GM12878 (cell line): ENCODE measurements at regions not wholly inside any gene's neighbourhood (a gene's known extent, or its start where the extent isn't known, plus 50 kb on each side); places are given as distances from the start of the nearest gene placed in this dataset.

Experiments used
- CEBPB ChIP-seq, 2 experiments: fragments of 150-350 bp in 1 of 2; IDR thresholded peaks; 2 replicates each; pipeline ENCODE4 v1.6.1; 2012 to 2014; ENCODE audit warnings: low read depth in 2 of 2, low read length in 2 of 2, borderline replicate concordance in 1 of 2, inconsistent platforms in 1 of 2
- CTCF ChIP-seq, 3 experiments: IDR thresholded peaks in 2 of 3; conservative IDR thresholded peaks in 1 of 3; 2 replicates each; pipeline ENCODE4 v1.5.1; 2011; ENCODE audit warnings: low read depth in 3 of 3, low read length in 3 of 3, mild to moderate bottlenecking in 3 of 3, control low read depth in 2 of 3, moderate library complexity in 2 of 3, inconsistent platforms in 1 of 3, mixed read lengths in 1 of 3; ENCODE audit not compliant: control insufficient read depth in 2 of 3, insufficient read depth in 1 of 3; ENCODE audit errors: extremely low read depth in 1 of 3
- EED ChIP-seq: sonication (generic); IDR thresholded peaks from 2 replicates; pipeline ENCODE4 v1.6.1; 2016; ENCODE audit warnings: antibody characterized with exemption, low read depth
- EZH2 ChIP-seq: IDR thresholded peaks from 2 replicates; pipeline ENCODE4 v1.6.1; 2012; ENCODE audit warnings: low read depth, mild to moderate bottlenecking, control low read depth, inconsistent platforms, low read length, borderline replicate concordance; ENCODE audit not compliant: control insufficient read depth
- NFYA ChIP-seq: IDR thresholded peaks from 2 replicates; pipeline ENCODE4 v1.6.1; 2011; ENCODE audit warnings: low read depth, mild to moderate bottlenecking, low read length, improper control_type of control experiment, borderline replicate concordance
- PKNOX1 ChIP-seq: fragments of 450-650 bp; IDR thresholded peaks from 2 replicates; pipeline ENCODE4 v1.6.1; 2016; ENCODE audit warnings: mild to moderate bottlenecking
- RELA ChIP-seq: fragments of 450-650 bp; IDR thresholded peaks from 2 replicates; pipeline ENCODE4 v1.8.0; 2014; ENCODE audit warnings: borderline replicate concordance; ENCODE audit not compliant: partially characterized antibody
- TAF1 ChIP-seq: IDR thresholded peaks from 2 replicates; pipeline ENCODE4 v1.6.1; 2011; ENCODE audit warnings: mild to moderate bottlenecking, low read depth, low read length, borderline replicate concordance
- ZBTB4 ChIP-seq: fragments of 450-650 bp; formaldehyde crosslinking; IDR thresholded peaks from 2 replicates; pipeline ENCODE4 v1.4.0; 2022; ENCODE audit warnings: mild to moderate bottlenecking, moderate library complexity

GRCh38 chr21:27290028-27290427, 323.1 kb upstream of the ADAMTS5 start:
- no peak for TF ChIP-seq TAF1
- TF ChIP-seq RELA: no peak
- TF ChIP-seq ZBTB4 (CRISPR knock-in tag): no peak
- TF ChIP-seq CEBPB (IDR thresholded peaks at IDR 0.05; ENCODE audit: borderline replicate concordance in 1 of 2, low read depth in 2 of 2, low read length in 2 of 2): no peak
- no peak for TF ChIP-seq NFYA
- TF ChIP-seq EZH2: no peak
- TF ChIP-seq PKNOX1: no peak
- no peak for TF ChIP-seq EED
- no peak for TF ChIP-seq CTCF (IDR thresholded peaks at IDR 0.05 in 2 of 3, conservative IDR thresholded peaks at IDR 0.05 in 1 of 3; ENCODE audit: control insufficient read depth in 2 of 3, extremely low read depth in 1 of 3, insufficient read depth in 1 of 3, low read depth in 3 of 3, low read length in 3 of 3)
